ENCODE measurements at regions not wholly inside any gene's neighbourhood (a gene's known extent, or its start where the extent isn't known, plus 50 kb on each side); places are given as distances from the start of the nearest gene placed in this dataset.

- intact Hi-C loops (cut with micrococcal nuclease; ENCODE audit: unreplicated experiment): no loop called here
- no peaks in the 10 kb centered on the region for H3K27me3 ChIP-seq (replicated peaks; ENCODE audit: control insufficient read depth, insufficient read depth, low read length)
- no peaks in the 10 kb centered on the region for H3K36me3 ChIP-seq (ENCODE audit: control insufficient read depth, insufficient read depth, low read length)
- Mint-ChIP-seq H3K9me3 (ENCODE audit: unreplicated experiment) (no peaks in the 10 kb centered on the region), H3K36me3 (ENCODE audit: insufficient read depth, unreplicated experiment) (no peaks in the 10 kb centered on the region), H3K27me3 (ENCODE audit: insufficient read depth, unreplicated experiment) (no peaks in the 10 kb centered on the region), H3K4me1 (ENCODE audit: low read depth, unreplicated experiment) (no peaks in the 10 kb centered on the region), H3K27ac (ENCODE audit: unreplicated experiment) (no peak overlapping the region), H3K4me3 (ENCODE audit: unreplicated experiment) (no peak overlapping the region)
- POLR2A ChIA-PET: no interaction called here
- no TSS peak for BruUV-seq (replicated peaks)
- peaks cover 6% of the 10 kb centered on the region; the same call in 1 of the 2 replicates for H3K9me3 ChIP-seq
- H3K4me3 ChIP-seq (ENCODE audit: low read depth, low read length): no peak overlapping the region
- CTCF ChIA-PET: no interaction called here
- no peaks in the 10 kb centered on the region for H3K4me1 ChIP-seq
- no peak for DNase-seq
- no peak for TF ChIP-seq CTCF (IDR thresholded peaks at IDR 0.05; ENCODE audit: insufficient read depth in 1 of 2, low read depth in 1 of 2, low read length in 1 of 2, severe bottlenecking in 1 of 2, unreplicated experiment in 1 of 2)
Measured at GRCh38 chr2:150832686-150833085, 345.2 kb upstream of the RND3 start.

- intact Hi-C loops (cut with micrococcal nuclease; ENCODE audit: unreplicated experiment): no loop called here
- Histone ChIP-seq H3K9me3 (no peaks in the 10 kb centered on the region), H3K4me3 (ENCODE audit: low read depth, low read length) (no peak overlapping the region), H3K36me3 (ENCODE audit: control insufficient read depth, insufficient read depth, low read length) (no peaks in the 10 kb centered on the region), H3K27me3 (replicated peaks; ENCODE audit: control insufficient read depth, insufficient read depth, low read length) (no peaks in the 10 kb centered on the region), H3K4me1 (no peaks in the 10 kb centered on the region)
- ChIA-PET POLR2A (no interaction called here), CTCF (no interaction called here)
- DNase-seq: no peak
- H3K36me3 Mint-ChIP-seq (ENCODE audit: insufficient read depth, unreplicated experiment): no peaks in the 10 kb centered on the region
- no TSS peak for BruUV-seq (replicated peaks)
- peaks cover 1% of the 10 kb centered on the region for H3K27me3 Mint-ChIP-seq (ENCODE audit: insufficient read depth, unreplicated experiment)
- TF ChIP-seq CTCF (IDR thresholded peaks at IDR 0.05; ENCODE audit: insufficient read depth in 1 of 2, low read depth in 1 of 2, low read length in 1 of 2, severe bottlenecking in 1 of 2, unreplicated experiment in 1 of 2): no peak
- no peak overlapping the region for H3K27ac Mint-ChIP-seq (ENCODE audit: unreplicated experiment)
- H3K4me3 Mint-ChIP-seq (ENCODE audit: unreplicated experiment): no peak overlapping the region
- H3K4me1 Mint-ChIP-seq (ENCODE audit: low read depth, unreplicated experiment): no peaks in the 10 kb centered on the region
- H3K9me3 Mint-ChIP-seq (ENCODE audit: unreplicated experiment): no peaks in the 10 kb centered on the region
Measured at GRCh38 chr2:150824118-150824517, 336.7 kb upstream of the RND3 start.

GRCh38 chr2:150817422-150817821 is 330.0 kb upstream of the RND3 start:
- Mint-ChIP-seq H3K4me3 (ENCODE audit: unreplicated experiment) (no peak overlapping the region), H3K36me3 (ENCODE audit: insufficient read depth, unreplicated experiment) (no peaks in the 10 kb centered on the region), H3K9me3 (ENCODE audit: unreplicated experiment) (no peaks in the 10 kb centered on the region), H3K4me1 (ENCODE audit: low read depth, unreplicated experiment) (peaks cover 8% of the 10 kb centered on the region), H3K27me3 (ENCODE audit: insufficient read depth, unreplicated experiment) (peaks cover 3% of the 10 kb centered on the region), H3K27ac (ENCODE audit: unreplicated experiment) (no peak overlapping the region)
- no peaks in the 10 kb centered on the region for H3K36me3 ChIP-seq (ENCODE audit: control insufficient read depth, insufficient read depth, low read length)
- no peaks in the 10 kb centered on the region for H3K27me3 ChIP-seq (replicated peaks; ENCODE audit: control insufficient read depth, insufficient read depth, low read length)
- no peaks in the 10 kb centered on the region for H3K9me3 ChIP-seq
- POLR2A ChIA-PET: no interaction called here
- CTCF ChIA-PET: no interaction called here
- no peak overlapping the region for H3K4me3 ChIP-seq (ENCODE audit: low read depth, low read length)
- DNase-seq: no peak
- TF ChIP-seq CTCF (IDR thresholded peaks at IDR 0.05; ENCODE audit: insufficient read depth in 1 of 2, low read depth in 1 of 2, low read length in 1 of 2, severe bottlenecking in 1 of 2, unreplicated experiment in 1 of 2): no peak
- intact Hi-C loops (cut with micrococcal nuclease; ENCODE audit: unreplicated experiment): no loop called here
- BruUV-seq (replicated peaks): no TSS peak
- peaks cover 12% of the 10 kb centered on the region for H3K4me1 ChIP-seq
